Astrocyte (in vitro differentiated cells and primary cell): ENCODE measurements at regions not wholly inside any gene's neighbourhood (a gene's known extent, or its start where the extent isn't known, plus 50 kb on each side); places are given as distances from the start of the nearest gene placed in this dataset.

ENCODE experiments used
- CTCF ChIP-seq: IDR thresholded peaks from 2 replicates; pipeline ENCODE4 v1.5.1; 2011; ENCODE audit warnings: low read depth, mild to moderate bottlenecking, inconsistent platforms, low read length, moderate library complexity; ENCODE audit not compliant: insufficient read depth
- EZH2 ChIP-seq: IDR thresholded peaks from 2 replicates; pipeline ENCODE4 v1.6.1; 2012; ENCODE audit warnings: mild to moderate bottlenecking, low read length, inconsistent platforms; ENCODE audit not compliant: insufficient read depth

GRCh38 chr15:37548116-37548515 lies 386.3 kb upstream of the TMCO5A start:
- TF ChIP-seq EZH2 (no peak), CTCF (no peak)
